NCI-H526 treated with DMSO at 0.1 percent for 48 hours (cell line): ENCODE measurements at regions not wholly inside any gene's neighbourhood (a gene's known extent, or its start where the extent isn't known, plus 50 kb on each side); places are given as distances from the start of the nearest gene placed in this dataset.

Experiments used
- DNase-seq: peaks from one replicate; lab custom pipeline; 2025; lab: John Stamatoyannopoulos, UW

- DNase-seq: no peak
These were observed 57.6 kb downstream of the TENT5A start for GRCh38 chr6:81694855-81695254.

- no peak for DNase-seq
These were observed 58.3 kb downstream of the TENT5A start for GRCh38 chr6:81694207-81694606.

GRCh38 chr6:81693266-81693665, 59.2 kb downstream of the TENT5A start:
- no peak for DNase-seq

- DNase-seq: peak; percentile 91
These were observed 62.4 kb downstream of the TENT5A start for GRCh38 chr6:81690073-81690472.

- no peak for DNase-seq
These were observed 62.9 kb downstream of the TENT5A start for GRCh38 chr6:81689580-81689979.

GRCh38 chr6:81683912-81684311, 68.6 kb downstream of the TENT5A start:
- DNase-seq: no peak

GRCh38 chr6:81682858-81683620, 69.4 kb downstream of the TENT5A start:
- DNase-seq: no peak

- no peak for DNase-seq
These were observed 70.2 kb downstream of the TENT5A start for GRCh38 chr6:81682235-81682795.

- no peak for DNase-seq
These were observed 83.0 kb downstream of the TENT5A start for GRCh38 chr6:81669445-81669844.

GRCh38 chr6:81668615-81669047, 83.8 kb downstream of the TENT5A start:
- DNase-seq: no peak

GRCh38 chr6:81666481-81666880, 86.0 kb downstream of the TENT5A start:
- no peak for DNase-seq

GRCh38 chr6:81656231-81656630, 96.2 kb downstream of the TENT5A start:
- no peak for DNase-seq

GRCh38 chr6:81655696-81656095, 96.8 kb downstream of the TENT5A start:
- DNase-seq: no peak

GRCh38 chr6:81648502-81648901, 104.0 kb downstream of the TENT5A start:
- DNase-seq: no peak

GRCh38 chr6:81643156-81643555, 109.3 kb downstream of the TENT5A start:
- no peak for DNase-seq

GRCh38 chr6:81640891-81641290, 111.6 kb downstream of the TENT5A start:
- no peak for DNase-seq

- no peak for DNase-seq
These were observed 112.4 kb downstream of the TENT5A start for GRCh38 chr6:81640126-81640525.

GRCh38 chr6:81638366-81638765, 114.1 kb downstream of the TENT5A start:
- no peak for DNase-seq

GRCh38 chr6:81636930-81637568, 115.4 kb downstream of the TENT5A start:
- no peak for DNase-seq

GRCh38 chr6:81634155-81634880, 118.2 kb downstream of the TENT5A start:
- no peak for DNase-seq

GRCh38 chr6:81633391-81633790, 119.1 kb downstream of the TENT5A start:
- DNase-seq: no peak

GRCh38 chr6:81630719-81631118, 121.8 kb downstream of the TENT5A start:
- DNase-seq: no peak

GRCh38 chr6:81625216-81625615, 127.3 kb downstream of the TENT5A start:
- DNase-seq: no peak
